KMS-11 (cell line): ENCODE measurements at regions not wholly inside any gene's neighbourhood (a gene's known extent, or its start where the extent isn't known, plus 50 kb on each side); places are given as distances from the start of the nearest gene placed in this dataset.

ENCODE experiments used
- H2AFZ ChIP-seq: fragments of 200-600 bp; sonication (generic); 2 replicates; pipeline ENCODE4 v1.6.1; 2016; ENCODE audit warnings: antibody characterized with exemption, mixed run types, low read depth
- H3K27ac ChIP-seq: fragments of 200-600 bp; sonication (generic); 2 replicates; pipeline ENCODE4 v1.6.1; 2016; ENCODE audit warnings: mild to moderate bottlenecking, mixed run types
- H3K27me3 ChIP-seq: fragments of 200-600 bp; sonication (generic); 2 replicates; pipeline ENCODE4 v1.6.1; 2017; ENCODE audit warnings: mild to moderate bottlenecking, low read depth, mixed run types, moderate library complexity; ENCODE audit not compliant: insufficient read depth
- H3K36me3 ChIP-seq: fragments of 200-600 bp; sonication (generic); 2 replicates; pipeline ENCODE4 v1.6.1; 2017; ENCODE audit warnings: mild to moderate bottlenecking, mixed run types; ENCODE audit not compliant: insufficient read depth
- H3K4me1 ChIP-seq: fragments of 200-600 bp; sonication (generic); 2 replicates; pipeline ENCODE4 v1.6.1; 2016; ENCODE audit warnings: mild to moderate bottlenecking, low read depth, mixed run types; ENCODE audit not compliant: poor library complexity, severe bottlenecking
- H3K4me2 ChIP-seq: fragments of 200-600 bp; sonication (generic); 2 replicates; pipeline ENCODE4 v1.7.0; 2016; ENCODE audit warnings: mild to moderate bottlenecking, mixed run types
- H3K4me3 ChIP-seq: fragments of 200-600 bp; sonication (generic); IDR thresholded peaks from 2 replicates; pipeline ENCODE4 v1.6.1; 2017; ENCODE audit warnings: low read depth, low read length, mixed read lengths; ENCODE audit not compliant: insufficient read depth
- H3K79me2 ChIP-seq: fragments of 200-600 bp; sonication (generic); 2 replicates; pipeline ENCODE4 v1.6.1; 2016; ENCODE audit warnings: low read depth, mixed run types; ENCODE audit not compliant: insufficient read depth
- H3K9ac ChIP-seq: fragments of 200-600 bp; sonication (generic); 2 replicates; pipeline ENCODE4 v1.6.1; 2016; ENCODE audit warnings: mild to moderate bottlenecking, mixed run types
- H4K20me1 ChIP-seq: fragments of 200-600 bp; sonication (generic); 2 replicates; pipeline ENCODE4 v1.6.1; 2016; ENCODE audit warnings: mild to moderate bottlenecking, mixed run types; ENCODE audit not compliant: insufficient read depth
- CTCF ChIP-seq: fragments of 200-600 bp; sonication (generic); conservative IDR thresholded peaks from 2 replicates; pipeline ENCODE4 v1.6.1; 2017; ENCODE audit warnings: low read depth, mild to moderate bottlenecking, antibody characterized with exemption, low read length, moderate library complexity, mixed read lengths

GRCh38 chr10:21144047-21144446 is 246.9 kb upstream of the NEBL start:
- Histone ChIP-seq H3K36me3 (no peaks in the 10 kb centered on the region), H3K4me2 (no peak overlapping the region), H3K4me1 (no peaks in the 10 kb centered on the region), H3K9ac (no peak overlapping the region), H2AFZ (no peak overlapping the region), H3K27ac (no peak overlapping the region), H3K27me3 (no peaks in the 10 kb centered on the region), H3K4me3 (no peak overlapping the region), H3K79me2 (no peaks in the 10 kb centered on the region), H4K20me1 (no peaks in the 10 kb centered on the region)
- no peak for TF ChIP-seq CTCF

- Histone ChIP-seq H3K9ac (no peak overlapping the region), H3K4me2 (no peak overlapping the region), H2AFZ (no peak overlapping the region), H4K20me1 (no peaks in the 10 kb centered on the region), H3K27ac (no peak overlapping the region), H3K27me3 (no peaks in the 10 kb centered on the region), H3K36me3 (no peaks in the 10 kb centered on the region), H3K4me1 (no peaks in the 10 kb centered on the region), H3K4me3 (no peak overlapping the region), H3K79me2 (no peaks in the 10 kb centered on the region)
- TF ChIP-seq CTCF = no peak
These were observed 244.9 kb upstream of the NEBL start for GRCh38 chr10:21141946-21142492.

GRCh38 chr10:21138769-21139340 is 241.7 kb upstream of the NEBL start:
- Histone ChIP-seq H3K4me1 (no peaks in the 10 kb centered on the region), H2AFZ (no peak overlapping the region), H3K9ac (no peak overlapping the region), H3K27ac (no peak overlapping the region), H3K4me3 (no peak overlapping the region), H3K36me3 (no peaks in the 10 kb centered on the region), H4K20me1 (no peaks in the 10 kb centered on the region), H3K4me2 (no peak overlapping the region), H3K27me3 (no peaks in the 10 kb centered on the region), H3K79me2 (no peaks in the 10 kb centered on the region)
- no peak for TF ChIP-seq CTCF

GRCh38 chr10:21135023-21135931 is 238.2 kb upstream of the NEBL start:
- H2AFZ ChIP-seq = no peak overlapping the region
- H3K9ac ChIP-seq = no peak overlapping the region
- H3K36me3 ChIP-seq = no peaks in the 10 kb centered on the region
- H4K20me1 ChIP-seq = no peaks in the 10 kb centered on the region
- H3K4me1 ChIP-seq = no peaks in the 10 kb centered on the region
- TF ChIP-seq CTCF = no peak
- no peaks in the 10 kb centered on the region for H3K27me3 ChIP-seq
- H3K4me2 ChIP-seq = no peak overlapping the region
- no peak overlapping the region for H3K4me3 ChIP-seq
- H3K27ac ChIP-seq = no peak overlapping the region
- H3K79me2 ChIP-seq = no peaks in the 10 kb centered on the region
